Neural crest cell (in vitro differentiated cells): ENCODE measurements at regions not wholly inside any gene's neighbourhood (a gene's known extent, or its start where the extent isn't known, plus 50 kb on each side); places are given as distances from the start of the nearest gene placed in this dataset.
A peak's percentile ranks its signal among the peaks of the same experiment; 100 is the strongest.

Experiments
- DNase-seq: peaks from one replicate; pipeline ENCODE4 v3.0.0; 2021; ENCODE audit warnings: low read depth, mixed read lengths, low spot score
- H3K27ac Mint-ChIP-seq: one replicate; pipeline ENCODE4 v1.8.0; 2021; ENCODE audit warnings: mild to moderate bottlenecking, mixed read lengths; ENCODE audit not compliant: unreplicated experiment
- H3K27me3 Mint-ChIP-seq: 2 replicates; pipeline ENCODE4 v1.8.0; 2021; ENCODE audit warnings: low read depth, mild to moderate bottlenecking, mixed read lengths
- H3K36me3 Mint-ChIP-seq: 2 replicates; pipeline ENCODE4 v1.8.0; 2021; ENCODE audit warnings: low read depth, mild to moderate bottlenecking, mixed read lengths
- H3K4me1 Mint-ChIP-seq: 2 replicates; pipeline ENCODE4 v1.8.0; 2021; ENCODE audit warnings: mixed read lengths
- H3K4me3 Mint-ChIP-seq: one replicate; pipeline ENCODE4 v1.8.0; 2021; ENCODE audit warnings: mild to moderate bottlenecking, mixed read lengths
- H3K9me3 Mint-ChIP-seq: 2 replicates; pipeline ENCODE4 v1.8.0; 2021; ENCODE audit warnings: mixed read lengths
- TF ChIP-seq, protein P1 (sequence below): fragments of 200-600 bp; sonication (generic); conservative IDR thresholded peaks from 2 replicates; pipeline ENCODE4 v1.5.0; 2021; ENCODE audit warnings: antibody characterized with exemption, mild to moderate bottlenecking

DNA sequence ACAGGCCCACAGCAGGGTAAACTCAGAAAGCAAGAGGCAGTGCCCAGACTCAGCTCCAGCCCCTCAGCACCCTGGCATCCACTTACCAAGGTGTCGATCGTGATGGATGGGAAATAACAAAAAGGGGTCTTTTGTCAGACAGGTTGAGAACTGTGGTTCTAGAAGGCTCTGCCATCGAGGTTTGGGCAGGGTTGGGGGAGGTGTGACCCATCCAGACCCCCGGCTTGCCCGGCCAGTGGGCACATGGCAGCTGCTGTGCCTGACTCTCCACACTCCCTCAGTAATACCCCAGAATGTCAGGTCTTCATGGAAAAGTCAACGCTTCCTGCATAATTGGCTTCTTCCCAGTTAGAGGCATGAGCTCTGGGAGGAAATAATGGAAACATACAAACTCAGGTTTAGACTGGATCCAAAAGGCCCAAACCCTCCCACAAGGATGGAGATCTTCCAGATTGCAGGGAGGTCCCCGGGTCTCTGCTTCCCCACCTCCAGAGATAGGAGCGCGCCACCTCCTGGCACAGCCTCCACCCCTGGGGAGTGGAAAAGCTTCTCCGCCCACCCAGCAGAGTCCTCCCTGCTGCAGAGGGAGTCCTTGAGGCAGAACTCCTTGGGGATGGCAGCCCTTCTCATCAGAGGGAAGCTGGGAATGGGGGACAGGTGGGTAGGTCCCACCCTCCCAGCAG lies 149.8 kb upstream of the IQSEC1 start:
- Mint-ChIP-seq H3K27ac (no peak overlapping the region), H3K27me3 (no peaks in the 10 kb centered on the region), H3K9me3 (no peaks in the 10 kb centered on the region), H3K4me1 (no peaks in the 10 kb centered on the region), H3K4me3 (no peak overlapping the region), H3K36me3 (no peaks in the 10 kb centered on the region)
- TF ChIP-seq, protein P1, sequence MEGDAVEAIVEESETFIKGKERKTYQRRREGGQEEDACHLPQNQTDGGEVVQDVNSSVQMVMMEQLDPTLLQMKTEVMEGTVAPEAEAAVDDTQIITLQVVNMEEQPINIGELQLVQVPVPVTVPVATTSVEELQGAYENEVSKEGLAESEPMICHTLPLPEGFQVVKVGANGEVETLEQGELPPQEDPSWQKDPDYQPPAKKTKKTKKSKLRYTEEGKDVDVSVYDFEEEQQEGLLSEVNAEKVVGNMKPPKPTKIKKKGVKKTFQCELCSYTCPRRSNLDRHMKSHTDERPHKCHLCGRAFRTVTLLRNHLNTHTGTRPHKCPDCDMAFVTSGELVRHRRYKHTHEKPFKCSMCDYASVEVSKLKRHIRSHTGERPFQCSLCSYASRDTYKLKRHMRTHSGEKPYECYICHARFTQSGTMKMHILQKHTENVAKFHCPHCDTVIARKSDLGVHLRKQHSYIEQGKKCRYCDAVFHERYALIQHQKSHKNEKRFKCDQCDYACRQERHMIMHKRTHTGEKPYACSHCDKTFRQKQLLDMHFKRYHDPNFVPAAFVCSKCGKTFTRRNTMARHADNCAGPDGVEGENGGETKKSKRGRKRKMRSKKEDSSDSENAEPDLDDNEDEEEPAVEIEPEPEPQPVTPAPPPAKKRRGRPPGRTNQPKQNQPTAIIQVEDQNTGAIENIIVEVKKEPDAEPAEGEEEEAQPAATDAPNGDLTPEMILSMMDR = no peak
- DNase-seq = no peak

DNA sequence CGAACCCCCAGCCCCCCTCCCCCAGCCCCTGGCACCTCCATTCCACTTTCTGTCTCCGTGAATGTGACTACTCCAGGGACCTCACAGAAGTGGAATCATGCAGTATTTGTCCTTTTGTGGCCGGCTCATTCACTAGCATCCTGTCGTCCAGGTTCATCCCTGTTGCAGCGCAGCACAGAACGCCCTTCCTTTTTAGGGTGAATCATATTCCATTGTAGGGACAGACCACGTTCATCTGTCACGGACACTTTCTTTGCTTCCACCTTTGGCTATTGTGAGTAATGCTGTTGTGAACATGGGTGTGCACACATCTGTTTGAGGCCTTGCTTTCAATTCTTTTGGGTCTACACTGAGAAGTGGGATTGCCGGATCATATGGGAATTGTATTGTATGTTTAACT lies 148.9 kb upstream of the IQSEC1 start:
- no peak for DNase-seq
- no peaks in the 10 kb centered on the region for H3K36me3 Mint-ChIP-seq
- TF ChIP-seq, protein P1 = no peak
- no peaks in the 10 kb centered on the region for H3K4me1 Mint-ChIP-seq
- no peak overlapping the region for H3K4me3 Mint-ChIP-seq
- H3K27ac Mint-ChIP-seq = no peak overlapping the region
- H3K9me3 Mint-ChIP-seq = no peaks in the 10 kb centered on the region
- no peaks in the 10 kb centered on the region for H3K27me3 Mint-ChIP-seq

DNA sequence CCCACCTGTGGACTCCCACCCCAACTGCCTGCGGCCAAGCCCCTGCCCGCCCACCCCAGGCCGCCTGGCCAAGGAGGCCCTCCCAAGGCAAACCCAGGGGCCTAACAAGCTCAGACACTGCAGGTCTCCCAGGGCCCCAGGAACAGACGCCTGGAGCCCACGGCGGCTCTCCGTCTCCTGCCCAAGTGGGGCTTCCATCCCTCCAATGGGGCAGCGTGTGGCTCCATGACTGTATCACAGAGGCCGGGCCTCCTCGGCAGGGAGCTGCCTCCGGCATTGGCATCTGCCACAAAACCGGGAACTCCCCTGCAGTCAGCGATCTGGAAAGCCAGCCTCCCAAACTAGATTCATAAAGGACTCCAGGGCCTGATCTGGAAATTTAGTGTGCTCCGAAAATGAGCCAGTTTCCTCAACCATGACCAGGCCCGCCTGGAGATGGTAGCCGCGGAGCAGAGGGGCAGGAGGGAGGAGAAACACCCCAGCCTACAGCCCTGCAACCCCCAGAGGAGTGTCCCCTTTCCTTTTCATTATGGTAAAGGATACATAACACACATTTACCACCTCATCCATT lies 148.3 kb upstream of the IQSEC1 start:
- DNase-seq = no peak
- Mint-ChIP-seq H3K36me3 (no peaks in the 10 kb centered on the region), H3K4me3 (no peak overlapping the region), H3K4me1 (no peaks in the 10 kb centered on the region), H3K27ac (no peak overlapping the region), H3K27me3 (peaks cover 3% of the 10 kb centered on the region), H3K9me3 (no peaks in the 10 kb centered on the region)
- TF ChIP-seq, protein P1 = no peak

- Mint-ChIP-seq H3K36me3 (no peaks in the 10 kb centered on the region), H3K27me3 (peaks cover 4% of the 10 kb centered on the region), H3K9me3 (no peaks in the 10 kb centered on the region), H3K27ac (no peak overlapping the region), H3K4me3 (no peak overlapping the region), H3K4me1 (no peaks in the 10 kb centered on the region)
- DNase-seq = no peak
- TF ChIP-seq, protein P1 = no peak
These were observed 147.8 kb upstream of the IQSEC1 start for GRCh38 chr3:13220991-13221390.

- H3K27me3 Mint-ChIP-seq = peaks cover 4% of the 10 kb centered on the region
- peak overlapping the region; percentile 43 for H3K27ac Mint-ChIP-seq
- H3K36me3 Mint-ChIP-seq = no peaks in the 10 kb centered on the region
- TF ChIP-seq, protein P1 = no peak
- DNase-seq = no peak
- no peak overlapping the region for H3K4me3 Mint-ChIP-seq
- H3K4me1 Mint-ChIP-seq = no peaks in the 10 kb centered on the region
- H3K9me3 Mint-ChIP-seq = no peaks in the 10 kb centered on the region
These were observed 146.7 kb upstream of the IQSEC1 start for GRCh38 chr3:13219902-13220296.
